HG03039 (cell line): ENCODE measurements at regions not wholly inside any gene's neighbourhood (a gene's known extent, or its start where the extent isn't known, plus 50 kb on each side); places are given as distances from the start of the nearest gene placed in this dataset.

Experiments
- ATAC-seq: cut with Tn5 transposase; IDR thresholded peaks from one replicate; pipeline ENCODE4 v1.9.1; 2021; ENCODE audit warnings: mild to moderate bottlenecking, moderate library complexity; ENCODE audit not compliant: unreplicated experiment

GRCh38 chr1:55579332-55580001 is 364.3 kb upstream of the USP24 start:
- ATAC-seq, result no peak

- no peak for ATAC-seq
Observed at GRCh38 chr1:55578646-55579045, 363.5 kb upstream of the USP24 start.

- ATAC-seq, result no peak
Observed at GRCh38 chr1:55575571-55576279, 360.6 kb upstream of the USP24 start.

GRCh38 chr1:55574691-55575225 is 359.6 kb upstream of the USP24 start:
- ATAC-seq, result no peak

GRCh38 chr1:55572878-55573734 is 357.9 kb upstream of the USP24 start:
- no peak for ATAC-seq

GRCh38 chr1:55571767-55572166 is 356.6 kb upstream of the USP24 start:
- ATAC-seq, result no peak

- no peak for ATAC-seq
Observed at GRCh38 chr1:55569417-55569816, 354.3 kb upstream of the USP24 start.

- no peak for ATAC-seq
Observed at GRCh38 chr1:55568732-55569131, 353.6 kb upstream of the USP24 start.

GRCh38 chr1:55560266-55560665 is 345.1 kb upstream of the USP24 start:
- ATAC-seq, result no peak

- no peak for ATAC-seq
Observed at GRCh38 chr1:55559842-55560241, 344.7 kb upstream of the USP24 start.

GRCh38 chr1:55559161-55559611 is 344.0 kb upstream of the USP24 start:
- ATAC-seq, result no peak

- ATAC-seq, result no peak
Observed at GRCh38 chr1:55558515-55558914, 343.4 kb upstream of the USP24 start.

- ATAC-seq, result no peak
Observed at GRCh38 chr1:55555956-55556725, 341.0 kb upstream of the USP24 start.

GRCh38 chr1:55554611-55555010 is 339.4 kb upstream of the USP24 start:
- no peak for ATAC-seq

- no peak for ATAC-seq
Observed at GRCh38 chr1:55552636-55553035, 337.5 kb upstream of the USP24 start.

GRCh38 chr1:55547405-55547804 is 332.2 kb upstream of the USP24 start:
- ATAC-seq, result no peak

- no peak for ATAC-seq
Observed at GRCh38 chr1:55546553-55546952, 331.4 kb upstream of the USP24 start.

GRCh38 chr1:55544826-55545225 is 329.7 kb upstream of the USP24 start:
- no peak for ATAC-seq

- no peak for ATAC-seq
Observed at GRCh38 chr1:55542901-55543504, 327.8 kb upstream of the USP24 start.

GRCh38 chr1:55541296-55541695 is 326.1 kb upstream of the USP24 start:
- no peak for ATAC-seq
